Smooth muscle cell (in vitro differentiated cells): ENCODE measurements at regions not wholly inside any gene's neighbourhood (a gene's known extent, or its start where the extent isn't known, plus 50 kb on each side); places are given as distances from the start of the nearest gene placed in this dataset.

Experiments used
- DNase-seq: peaks from one replicate; lab custom pipeline; 2025; ENCODE audit not compliant: unreplicated experiment; lab: John Stamatoyannopoulos, UW
- H2AFZ ChIP-seq: fragments of 200-600 bp; sonication (generic); 2 replicates; pipeline ENCODE4 v1.6.0; 2016; ENCODE audit warnings: antibody characterized with exemption, low read depth, mild to moderate bottlenecking
- H3F3A ChIP-seq: fragments of 200-600 bp; sonication (generic); 2 replicates; pipeline ENCODE4 v1.6.0; 2017; ENCODE audit warnings: antibody characterized with exemption, low read depth
- H3K27ac ChIP-seq: fragments of 200-600 bp; sonication (generic); 2 replicates; pipeline ENCODE4 v1.5.1; 2016; ENCODE audit warnings: low read depth, mild to moderate bottlenecking
- H3K27me3 ChIP-seq: fragments of 200-600 bp; sonication (generic); 2 replicates; pipeline ENCODE4 v1.6.1; 2016; ENCODE audit warnings: low read depth, mild to moderate bottlenecking
- H3K36me3 ChIP-seq: fragments of 200-600 bp; sonication (generic); 2 replicates; pipeline ENCODE4 v1.5.1; 2016; ENCODE audit warnings: low read depth
- H3K4me1 ChIP-seq: fragments of 200-600 bp; sonication (generic); 2 replicates; pipeline ENCODE4 v1.5.1; 2016; ENCODE audit warnings: low read depth
- H3K4me2 ChIP-seq: fragments of 200-600 bp; sonication (generic); 2 replicates; pipeline ENCODE4 v1.6.0; 2016; ENCODE audit warnings: mild to moderate bottlenecking
- H3K4me3 ChIP-seq: fragments of 200-600 bp; sonication (generic); 2 replicates; pipeline ENCODE4 v1.5.1; 2016; ENCODE audit warnings: mild to moderate bottlenecking
- H3K79me2 ChIP-seq: fragments of 200-600 bp; sonication (generic); 2 replicates; pipeline ENCODE4 v1.6.0; 2016; ENCODE audit warnings: low read depth, mild to moderate bottlenecking
- H3K9ac ChIP-seq: fragments of 200-600 bp; sonication (generic); 2 replicates; pipeline ENCODE4 v1.6.0; 2016; ENCODE audit warnings: low read depth
- H3K9me3 ChIP-seq: fragments of 200-600 bp; sonication (generic); replicated peaks from 2 replicates; pipeline ENCODE4 v1.5.1; 2016; ENCODE audit warnings: low read depth
- H4K20me1 ChIP-seq: fragments of 200-600 bp; sonication (generic); 2 replicates; pipeline ENCODE4 v1.6.0; 2016; ENCODE audit warnings: low read depth
- CTCF ChIP-seq: fragments of 200-600 bp; sonication (generic); IDR thresholded peaks from 2 replicates; pipeline ENCODE4 v1.5.1; 2017; ENCODE audit warnings: borderline replicate concordance, mild to moderate bottlenecking, antibody characterized with exemption; ENCODE audit not compliant: insufficient read depth, poor library complexity, severe bottlenecking
- WGBS: methylation state at CpG from one replicate; pipeline ENCODE4 v1.1.7; 2016; ENCODE audit warnings: low lambda C conversion rate; 5-methylcytosine and 5-hydroxymethylcytosine counted together

- H3K27ac ChIP-seq = no peak overlapping the region
- H3K79me2 ChIP-seq = no peaks in the 10 kb centered on the region
- no peak for DNase-seq
- H3K9me3 ChIP-seq = no peaks in the 10 kb centered on the region
- 87% methylated on average over 5 of the region's 5 CpGs for WGBS
- H3K4me2 ChIP-seq = no peak overlapping the region
- H3K9ac ChIP-seq = no peak overlapping the region
- no peaks in the 10 kb centered on the region for H3K4me1 ChIP-seq
- H3K4me3 ChIP-seq = no peak overlapping the region
- no peaks in the 10 kb centered on the region for H3K27me3 ChIP-seq
- H3F3A ChIP-seq = no peaks in the 10 kb centered on the region
- H3K36me3 ChIP-seq = no peaks in the 10 kb centered on the region
- no peak overlapping the region for H2AFZ ChIP-seq
- TF ChIP-seq CTCF = no peak
- H4K20me1 ChIP-seq = no peaks in the 10 kb centered on the region
These were observed 303.3 kb downstream of the BRD1 start for GRCh38 chr22:49524362-49524761.

GRCh38 chr22:49523374-49524008 is 304.2 kb downstream of the BRD1 start:
- no peak for DNase-seq
- Histone ChIP-seq H3K27me3 (no peaks in the 10 kb centered on the region), H3K36me3 (no peaks in the 10 kb centered on the region), H3K4me1 (no peaks in the 10 kb centered on the region), H4K20me1 (no peaks in the 10 kb centered on the region), H3K27ac (no peak overlapping the region), H3K4me2 (no peak overlapping the region), H3F3A (no peaks in the 10 kb centered on the region), H3K79me2 (no peaks in the 10 kb centered on the region), H3K9ac (no peak overlapping the region), H3K9me3 (no peaks in the 10 kb centered on the region), H3K4me3 (no peak overlapping the region), H2AFZ (no peak overlapping the region)
- 81% methylated on average over 15 of the region's 15 CpGs for WGBS
- TF ChIP-seq CTCF = no peak

- Histone ChIP-seq H3K27ac (no peak overlapping the region), H3K79me2 (no peaks in the 10 kb centered on the region), H3K27me3 (no peaks in the 10 kb centered on the region), H3K4me1 (no peaks in the 10 kb centered on the region), H3K36me3 (no peaks in the 10 kb centered on the region), H2AFZ (no peak overlapping the region), H3K4me3 (no peak overlapping the region), H3K9ac (no peak overlapping the region), H4K20me1 (no peaks in the 10 kb centered on the region), H3K4me2 (no peak overlapping the region), H3F3A (no peaks in the 10 kb centered on the region), H3K9me3 (no peaks in the 10 kb centered on the region)
- no peak for TF ChIP-seq CTCF
- WGBS = 95% methylated on average over 10 of the region's 10 CpGs
- DNase-seq = no peak
These were observed 304.9 kb downstream of the BRD1 start for GRCh38 chr22:49522582-49523373.
